WERI-Rb-1 (cell line): ENCODE measurements at regions not wholly inside any gene's neighbourhood (a gene's known extent, or its start where the extent isn't known, plus 50 kb on each side); places are given as distances from the start of the nearest gene placed in this dataset.

Experiments used
- DNase-seq: peaks from one replicate; pipeline ENCODE4 v3.0.0-alpha.2; 2020
- H3K27ac ChIP-seq: fragments of 250-450 bp; sonication (Bioruptor Pico); 2 replicates; pipeline ENCODE4 v1.5.1; 2020; ENCODE audit warnings: mild to moderate bottlenecking, moderate library complexity
- H3K27me3 ChIP-seq: fragments of 250-450 bp; sonication (Bioruptor Pico); 2 replicates; pipeline ENCODE4 v1.5.1; 2021; ENCODE audit warnings: mild to moderate bottlenecking, low read depth, moderate library complexity; ENCODE audit not compliant: insufficient read depth, severe bottlenecking
- H3K36me3 ChIP-seq: fragments of 250-450 bp; sonication (Bioruptor Pico); 2 replicates; pipeline ENCODE4 v1.5.1; 2020; ENCODE audit warnings: mild to moderate bottlenecking, moderate library complexity
- H3K4me3 ChIP-seq: 2 replicates; pipeline ENCODE4 v1.5.1; 2011; ENCODE audit warnings: low read depth, mild to moderate bottlenecking, control low read depth, low read length
- H3K9me3 ChIP-seq: fragments of 250-450 bp; sonication (Bioruptor Pico); 2 replicates; pipeline ENCODE4 v1.5.1; 2021; ENCODE audit warnings: mild to moderate bottlenecking, moderate library complexity; ENCODE audit not compliant: severe bottlenecking
- CTCF ChIP-seq: IDR thresholded peaks from 2 replicates; pipeline ENCODE4 v1.5.1; 2011; ENCODE audit warnings: low read depth, mild to moderate bottlenecking, control low read depth, inconsistent platforms, low read length

DNA sequence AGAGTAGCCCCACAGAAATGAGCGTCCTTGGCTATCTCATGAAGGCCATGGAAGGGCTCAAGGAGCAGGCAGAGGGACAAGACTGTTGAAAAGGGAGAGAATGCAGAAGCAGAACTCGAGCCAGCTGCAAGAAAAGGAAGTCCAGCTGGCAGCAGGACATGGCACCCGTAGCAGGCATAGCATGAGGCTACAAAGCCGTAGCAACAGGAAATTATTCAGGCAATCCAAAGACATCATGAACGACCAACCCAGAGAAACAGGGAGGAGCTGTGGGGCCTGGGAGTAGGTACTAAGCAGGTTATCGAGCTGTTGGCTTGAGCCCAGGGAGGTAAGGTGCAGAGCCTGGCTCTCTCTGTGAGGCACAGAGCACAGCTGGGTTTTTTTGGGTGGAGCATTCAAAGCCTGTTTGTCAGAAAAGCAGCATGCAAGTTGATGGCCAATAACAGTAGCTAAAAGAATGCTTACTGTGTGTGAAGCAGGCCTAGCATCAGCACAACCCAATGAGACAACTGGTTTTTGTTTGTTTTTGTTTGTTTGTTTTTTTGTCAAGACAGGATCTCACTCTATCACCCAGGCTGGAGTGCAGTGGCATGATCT lies 144.0 kb upstream of the SMAD3 start:
- H3K27ac ChIP-seq = no peak overlapping the region
- H3K4me3 ChIP-seq = no peak overlapping the region
- no peak for TF ChIP-seq CTCF
- DNase-seq = no peak
- no peaks in the 10 kb centered on the region for H3K27me3 ChIP-seq
- peaks cover 2% of the 10 kb centered on the region for H3K9me3 ChIP-seq
- no peaks in the 10 kb centered on the region for H3K36me3 ChIP-seq

DNA sequence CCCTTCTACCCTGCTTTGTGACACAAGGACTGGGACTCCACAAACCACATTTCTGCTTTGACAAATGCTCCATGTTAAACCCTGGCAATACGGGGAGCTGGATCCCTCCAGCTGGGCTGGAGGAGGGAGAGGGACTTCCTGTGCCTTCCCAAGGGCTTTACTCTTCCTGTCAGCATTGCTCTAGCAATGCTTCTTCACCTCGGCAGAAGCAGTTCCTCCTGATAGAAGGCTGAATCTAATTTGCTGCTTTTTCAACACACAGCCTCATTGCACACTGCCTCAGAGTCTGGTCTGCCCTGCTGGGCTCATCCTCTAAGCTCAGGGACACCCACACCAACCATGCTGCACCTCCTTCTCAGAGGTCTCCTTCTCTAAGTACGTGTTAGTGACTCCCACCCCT lies 142.8 kb upstream of the SMAD3 start:
- H3K9me3 ChIP-seq = no peaks in the 10 kb centered on the region
- no peak overlapping the region for H3K4me3 ChIP-seq
- no peaks in the 10 kb centered on the region for H3K27me3 ChIP-seq
- no peak for DNase-seq
- no peaks in the 10 kb centered on the region for H3K36me3 ChIP-seq
- H3K27ac ChIP-seq = no peak overlapping the region
- TF ChIP-seq CTCF = no peak

- TF ChIP-seq CTCF = peak; percentile 93
- Histone ChIP-seq H3K27me3 (no peaks in the 10 kb centered on the region), H3K36me3 (no peaks in the 10 kb centered on the region), H3K27ac (no peak overlapping the region), H3K4me3 (no peak overlapping the region), H3K9me3 (no peaks in the 10 kb centered on the region)
- peak; percentile 79 for DNase-seq
Observed at GRCh38 chr15:66923438-66923881, 141.9 kb upstream of the SMAD3 start.

DNA sequence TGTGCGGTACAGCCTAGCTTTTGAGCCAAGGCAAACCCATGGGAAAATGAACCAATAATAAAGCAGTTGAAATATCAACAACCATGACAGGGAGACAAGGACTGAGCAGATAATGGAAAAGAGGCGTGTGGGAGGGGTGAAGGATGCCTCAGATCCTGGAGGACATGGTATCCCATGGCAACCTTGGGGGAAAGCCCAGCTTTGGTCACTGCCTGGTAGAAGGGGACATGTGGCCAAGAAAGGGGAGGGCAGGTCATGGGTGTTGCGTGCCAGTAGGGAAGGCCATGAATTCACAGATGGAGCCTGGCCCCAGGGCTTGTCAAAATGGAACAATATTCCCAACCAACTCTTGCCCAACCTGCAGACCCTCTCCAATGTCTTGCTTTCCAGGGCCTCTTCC lies 140.5 kb upstream of the SMAD3 start:
- Histone ChIP-seq H3K4me3 (no peak overlapping the region), H3K9me3 (no peaks in the 10 kb centered on the region), H3K27ac (no peak overlapping the region), H3K27me3 (no peaks in the 10 kb centered on the region), H3K36me3 (no peaks in the 10 kb centered on the region)
- no peak for TF ChIP-seq CTCF
- no peak for DNase-seq

DNA sequence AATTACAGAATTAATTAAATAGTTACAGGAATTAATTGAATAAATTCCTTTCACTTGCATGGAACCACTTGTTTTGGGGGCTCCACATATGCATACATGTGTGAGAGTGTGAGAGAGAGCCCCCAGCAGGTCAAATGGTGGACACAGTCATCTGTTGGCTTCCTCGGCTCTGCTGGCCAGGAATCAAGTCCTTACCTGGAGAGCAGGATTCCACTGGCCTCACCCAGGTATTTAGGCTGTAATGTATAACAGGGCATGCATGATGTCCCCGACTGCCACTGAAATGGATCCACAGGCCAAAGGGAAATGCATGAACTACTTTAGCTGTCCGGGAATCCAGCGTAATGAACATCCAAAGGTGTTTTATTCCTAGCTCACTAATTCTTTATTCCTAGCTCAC lies 139.7 kb upstream of the SMAD3 start:
- no peak overlapping the region for H3K4me3 ChIP-seq
- H3K27ac ChIP-seq = no peak overlapping the region
- DNase-seq = no peak
- no peaks in the 10 kb centered on the region for H3K36me3 ChIP-seq
- TF ChIP-seq CTCF = no peak
- no peaks in the 10 kb centered on the region for H3K27me3 ChIP-seq
- H3K9me3 ChIP-seq = no peaks in the 10 kb centered on the region
